SHP77 (cell line): ENCODE measurements at regions not wholly inside any gene's neighbourhood (a gene's known extent, or its start where the extent isn't known, plus 50 kb on each side); places are given as distances from the start of the nearest gene placed in this dataset.

ENCODE experiments used
- DNase-seq, 2 experiments: peaks; one replicate each; lab custom pipeline; 2025; lab: John Stamatoyannopoulos, UW

DNA sequence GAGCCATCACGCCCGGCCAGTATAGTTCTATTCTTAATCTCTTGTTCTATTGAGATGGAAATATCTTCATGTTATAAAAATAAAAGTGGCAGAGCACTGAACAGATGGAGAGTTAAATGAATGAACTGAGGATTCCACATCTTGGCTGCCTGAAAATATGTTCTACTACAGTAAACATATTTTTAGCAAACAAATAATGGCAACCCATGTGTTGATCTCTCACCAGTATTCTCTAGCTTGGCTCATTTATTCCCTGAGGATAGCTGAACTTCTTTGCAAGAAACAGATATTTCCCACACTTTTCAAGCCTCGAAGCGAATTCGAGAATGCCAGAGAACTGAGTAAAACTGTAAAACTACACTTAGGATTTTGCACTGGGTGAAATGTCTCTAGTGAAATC lies 58.9 kb downstream of the DIRAS3 start:
- DNase-seq = no peak

DNA sequence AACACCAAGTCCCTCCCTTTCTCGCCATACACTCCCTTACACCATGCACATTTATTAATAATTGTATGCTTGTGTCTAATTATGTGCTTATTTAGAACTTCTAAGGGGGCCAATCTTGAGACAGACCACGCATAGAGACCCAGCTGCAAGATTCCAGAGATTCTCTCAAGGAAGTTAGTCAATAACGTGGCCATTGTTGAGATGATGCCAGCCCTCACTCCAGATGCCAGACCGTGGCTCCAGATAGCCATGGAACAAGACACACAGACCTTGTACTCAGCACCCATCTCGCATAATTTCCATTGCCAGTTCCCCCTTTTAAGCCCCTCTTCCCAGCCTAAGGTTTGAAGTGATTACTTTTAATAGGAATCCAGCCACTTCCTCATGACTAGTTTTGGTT lies 62.4 kb downstream of the DIRAS3 start:
- DNase-seq = no peak

DNA sequence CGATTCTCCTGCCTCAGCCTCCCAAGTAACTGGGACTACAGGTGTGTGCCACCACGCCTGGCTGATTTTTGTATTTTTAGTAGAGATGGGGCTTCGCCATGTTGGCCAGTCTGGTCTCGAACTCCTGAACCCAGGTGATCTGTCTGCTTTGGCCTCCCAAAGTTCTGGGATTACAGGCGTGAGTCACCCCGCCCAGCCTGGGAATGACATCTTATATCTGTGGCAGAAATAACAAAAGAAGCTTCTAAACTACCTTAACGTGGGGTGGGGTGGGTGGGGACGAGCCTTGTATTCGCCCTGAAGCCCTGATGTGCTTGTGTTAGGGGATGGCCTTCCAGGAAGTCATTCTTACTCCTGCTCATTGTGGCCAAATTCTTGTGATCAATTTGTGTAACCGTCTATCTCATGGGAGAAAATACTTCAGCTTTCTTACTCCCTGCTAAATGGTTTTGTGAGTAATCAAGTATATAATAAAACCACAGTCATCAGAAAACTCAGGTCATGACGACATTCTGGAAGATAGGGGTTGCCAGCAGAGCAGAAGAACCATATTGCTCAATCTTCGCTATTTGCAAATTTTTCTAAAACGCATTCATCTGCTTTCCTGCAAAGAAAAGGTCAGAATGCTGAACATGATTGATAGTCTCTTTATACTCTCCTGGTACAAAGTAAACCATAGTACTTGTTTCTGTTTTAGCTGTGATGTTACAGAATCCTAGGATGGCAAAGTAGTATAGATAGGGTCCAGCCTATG lies 63.2 kb downstream of the DIRAS3 start:
- no peak for DNase-seq

DNA sequence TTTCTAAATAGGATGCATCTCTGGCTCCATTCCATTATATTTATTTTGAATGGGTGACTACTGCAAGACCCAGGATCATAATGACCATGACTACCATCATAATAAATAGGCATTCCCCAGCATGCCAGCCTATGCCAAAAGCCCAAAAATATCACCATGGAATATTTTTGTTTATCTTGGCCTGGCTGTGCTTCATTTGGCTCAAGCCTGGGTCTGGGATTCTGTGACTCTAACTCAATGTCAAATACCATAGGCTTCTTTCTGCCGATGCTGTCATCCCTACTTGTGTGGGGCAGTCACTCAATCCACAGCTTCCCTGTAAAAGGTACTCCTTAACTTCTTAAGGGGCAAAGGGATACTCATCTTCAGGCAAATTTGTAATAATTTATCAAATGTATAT lies 66.6 kb downstream of the DIRAS3 start:
- no peak for DNase-seq

DNA sequence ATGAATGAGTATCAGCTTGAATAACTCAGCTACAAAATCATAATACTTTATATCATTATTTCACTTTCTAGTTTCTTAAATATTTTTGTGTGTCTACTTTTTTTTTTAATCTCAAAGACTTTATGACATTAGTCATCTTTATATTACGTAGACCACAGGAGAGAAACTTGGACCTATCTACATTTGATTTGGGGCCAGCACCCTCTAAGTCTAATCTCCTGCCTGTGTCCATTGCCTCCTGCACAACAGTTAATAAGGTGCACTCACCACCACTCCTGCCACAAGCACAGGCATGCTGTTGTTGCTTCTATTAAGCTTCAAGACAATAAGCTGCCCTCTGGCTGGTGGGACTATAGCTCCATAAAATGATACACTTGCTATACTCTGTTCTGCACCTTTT lies 70.4 kb downstream of the DIRAS3 start:
- no peak for DNase-seq

DNA sequence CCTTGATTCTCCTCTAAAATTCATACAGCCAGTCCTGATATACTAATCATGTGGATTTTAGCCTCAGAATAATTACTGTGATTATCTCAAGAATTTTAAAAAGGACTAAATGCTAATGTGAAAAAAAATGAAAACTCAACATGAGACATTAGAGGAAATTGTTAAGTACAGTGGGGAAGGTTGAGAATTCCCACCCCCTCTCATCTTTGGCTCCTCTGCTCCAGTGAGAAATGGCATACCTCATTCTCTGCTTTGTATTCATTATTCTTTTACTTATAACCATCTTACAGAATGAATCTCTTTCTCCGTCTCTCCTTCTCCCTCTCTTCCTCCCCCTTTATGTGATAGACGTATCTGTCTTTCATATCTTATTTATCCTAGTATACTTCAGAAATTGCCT lies 70.9 kb downstream of the DIRAS3 start:
- no peak for DNase-seq

DNA sequence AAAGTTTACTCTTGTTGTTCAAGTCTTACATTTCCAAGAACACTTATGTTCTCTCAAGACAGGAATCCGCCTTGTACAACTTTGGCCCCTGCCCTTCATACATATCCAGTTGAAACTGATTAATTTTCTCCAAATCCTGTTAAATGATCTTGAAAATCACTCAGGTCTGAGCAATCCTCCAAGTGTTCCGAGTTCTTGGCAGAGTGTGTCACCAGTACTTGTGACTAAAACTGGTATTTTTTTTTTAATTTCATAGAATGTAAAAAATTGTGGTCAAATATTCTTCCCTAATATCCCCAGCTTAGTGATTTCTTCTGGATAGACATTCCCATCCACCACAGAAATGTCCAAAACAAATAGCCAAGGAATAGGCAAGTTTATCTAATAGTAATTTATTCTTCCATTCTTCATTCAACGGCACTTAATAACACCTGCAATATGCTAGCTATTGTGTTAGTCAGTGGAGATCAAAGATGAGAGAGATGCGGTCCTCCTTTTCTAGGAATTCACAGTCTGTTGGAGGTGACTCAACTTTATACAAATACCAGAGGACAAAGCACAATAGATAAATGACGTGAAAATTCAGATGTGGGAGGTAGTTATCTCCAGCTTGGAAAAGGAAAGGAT lies 71.4 kb downstream of the DIRAS3 start:
- DNase-seq = no peak

DNA sequence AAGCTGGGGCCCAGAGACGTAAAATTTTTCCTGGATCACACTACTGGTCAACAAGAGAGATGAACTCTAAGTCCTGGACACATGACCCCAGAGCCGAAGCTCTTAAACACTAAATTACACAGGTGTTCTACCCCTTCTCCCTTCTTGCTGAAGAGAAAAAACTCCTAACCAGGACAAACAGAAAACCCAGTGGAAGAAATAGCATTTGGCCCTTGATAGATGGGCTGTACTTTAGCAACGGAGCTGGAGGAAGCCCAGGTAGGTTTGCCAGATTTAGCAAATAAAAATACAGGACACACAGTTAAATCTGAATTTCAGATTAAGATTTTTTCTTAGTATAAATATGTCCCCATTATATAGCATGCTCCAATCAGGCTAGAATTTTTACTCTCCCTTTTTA lies 72.7 kb downstream of the DIRAS3 start:
- DNase-seq = no peak

DNA sequence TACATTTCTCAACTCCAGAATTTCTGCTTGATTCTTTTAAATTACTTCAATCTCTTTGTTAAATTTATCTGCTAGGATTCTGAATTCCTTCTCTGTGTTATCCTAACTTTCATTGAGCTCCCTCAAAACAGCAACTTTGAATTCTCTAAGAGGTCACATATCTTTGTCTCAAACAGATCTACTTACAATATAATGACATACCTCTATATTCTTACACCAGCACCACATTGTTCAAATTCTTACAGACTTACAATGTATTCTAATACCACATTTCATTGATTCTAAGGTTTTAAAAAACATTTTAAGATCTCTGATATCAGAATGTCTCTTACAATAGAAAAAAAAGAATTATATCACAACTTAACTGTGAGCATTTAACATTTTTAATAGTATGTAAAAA lies 77.4 kb downstream of the DIRAS3 start:
- DNase-seq = no peak

DNA sequence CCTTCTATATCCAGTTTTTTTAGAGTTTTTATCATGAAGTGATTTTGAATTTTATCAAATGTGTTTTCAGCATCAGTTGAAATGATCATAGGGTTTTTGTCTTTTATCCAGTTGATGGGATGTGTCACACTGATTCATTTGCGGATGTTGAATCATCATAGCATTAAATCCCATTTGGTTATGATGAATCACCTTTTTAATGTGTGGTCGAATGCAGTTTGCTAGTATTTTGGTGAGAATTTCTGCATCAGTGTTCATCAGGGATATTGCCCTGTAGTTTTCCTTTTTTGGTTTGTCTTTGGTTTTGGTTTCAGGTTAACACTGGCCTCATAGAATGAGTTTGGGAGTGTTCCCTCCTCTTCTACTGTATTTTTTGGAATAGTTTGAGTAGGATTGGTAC lies 80.3 kb downstream of the DIRAS3 start:
- DNase-seq = no peak

DNA sequence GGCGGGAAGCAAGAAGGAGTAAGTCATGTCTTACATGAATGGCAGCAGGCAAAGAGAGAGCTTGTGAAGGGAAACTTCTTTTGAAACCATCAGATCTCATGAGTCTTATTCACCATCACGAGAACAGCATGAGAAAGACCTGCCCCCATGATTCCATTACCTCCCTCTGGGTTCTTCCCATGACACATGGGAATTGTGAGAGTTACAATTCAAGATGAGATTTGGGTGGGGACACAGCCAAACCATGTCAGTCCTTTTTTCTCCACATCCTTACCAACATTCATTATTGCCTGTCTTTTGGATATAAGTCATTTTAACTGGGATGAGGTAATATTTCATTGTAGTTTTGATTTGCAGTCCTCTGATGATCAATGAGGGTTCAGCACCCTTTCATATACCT lies 81.0 kb downstream of the DIRAS3 start:
- no peak for DNase-seq

DNA sequence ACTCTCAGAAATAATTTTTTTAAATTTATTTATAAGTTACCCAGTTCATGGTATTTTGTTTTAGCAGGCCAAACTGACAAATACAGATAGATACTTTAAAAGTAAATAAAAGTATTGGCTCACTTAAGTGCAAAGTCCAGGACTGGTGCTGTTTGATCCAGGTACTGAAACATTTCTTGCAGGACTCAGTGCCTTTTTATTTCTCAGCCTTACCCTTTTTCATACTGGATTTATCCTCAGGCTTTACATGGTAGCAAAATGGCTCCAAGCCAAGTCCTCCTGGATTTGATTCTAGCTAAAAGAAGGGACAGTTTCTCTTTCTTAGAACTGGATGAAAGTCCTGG lies 83.8 kb downstream of the DIRAS3 start:
- DNase-seq = no peak

DNA sequence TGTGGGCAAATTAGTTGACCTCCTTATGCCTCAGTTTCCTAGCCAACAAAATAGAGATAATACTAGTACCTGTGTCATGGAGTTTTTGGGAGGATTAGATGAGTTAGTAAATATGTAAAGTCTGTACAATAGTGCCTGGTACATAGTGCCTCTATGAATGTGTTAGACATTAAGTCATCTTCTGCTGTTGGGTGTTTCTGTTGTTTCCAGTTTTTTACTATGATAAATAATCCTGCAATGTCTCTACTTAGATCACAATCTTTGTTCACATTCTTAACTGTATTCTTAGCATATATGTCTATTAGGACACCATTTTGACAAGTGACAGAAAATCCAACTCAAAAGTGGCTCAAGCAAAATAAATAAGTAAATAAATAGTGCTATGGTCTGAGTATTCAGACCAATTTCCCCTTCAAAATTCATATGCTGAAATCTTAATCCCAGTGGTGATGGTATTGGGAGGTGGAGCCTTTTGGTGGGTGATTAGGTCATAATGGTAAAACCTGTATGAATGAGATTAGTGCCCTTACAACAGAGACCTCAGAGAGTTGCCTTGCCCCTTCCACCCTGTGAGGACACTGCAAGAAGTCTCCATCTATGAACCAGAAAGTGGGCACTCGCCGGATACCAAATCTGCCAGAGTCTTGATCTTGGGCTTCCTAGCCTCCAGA lies 84.3 kb downstream of the DIRAS3 start:
- DNase-seq = no peak

DNA sequence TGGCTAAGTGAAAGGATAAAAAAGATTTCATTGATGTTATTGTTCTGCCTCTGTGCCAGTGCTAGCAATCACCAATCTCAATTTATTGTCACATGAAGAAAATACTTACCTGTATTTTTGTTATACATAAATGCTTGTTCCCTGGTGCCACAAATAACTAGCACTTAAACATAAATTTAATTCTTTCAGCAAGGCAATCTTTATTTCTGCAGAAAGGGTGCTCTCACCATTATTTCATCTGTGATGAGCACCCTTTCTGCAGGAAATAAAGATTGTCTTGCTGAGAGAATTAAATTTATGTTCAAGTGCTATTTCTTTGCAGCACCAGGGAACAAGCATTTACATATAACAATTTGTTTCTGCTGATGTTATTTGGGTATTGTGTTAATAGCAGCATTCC lies 87.2 kb downstream of the DIRAS3 start:
- DNase-seq = no peak

DNA sequence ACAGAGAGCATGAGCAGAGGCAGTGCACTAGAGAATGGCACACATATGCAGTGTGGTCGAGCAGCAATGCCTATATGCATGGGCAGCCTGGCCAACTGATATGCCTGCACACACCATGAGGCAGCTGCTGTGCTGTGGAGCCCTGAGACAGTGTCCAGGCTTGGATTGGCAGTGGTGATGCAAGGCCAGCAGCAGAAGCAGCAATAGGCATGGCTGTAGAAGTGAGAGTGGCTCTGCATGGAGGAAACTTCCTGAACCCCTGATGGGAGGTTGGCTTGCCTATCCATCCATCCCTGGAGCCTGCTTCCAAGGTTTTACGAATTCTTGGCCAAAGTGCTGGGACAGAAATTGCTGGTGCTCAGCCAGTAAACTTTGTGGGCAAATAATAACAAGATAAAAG lies 89.7 kb downstream of the DIRAS3 start:
- no peak for DNase-seq

DNA sequence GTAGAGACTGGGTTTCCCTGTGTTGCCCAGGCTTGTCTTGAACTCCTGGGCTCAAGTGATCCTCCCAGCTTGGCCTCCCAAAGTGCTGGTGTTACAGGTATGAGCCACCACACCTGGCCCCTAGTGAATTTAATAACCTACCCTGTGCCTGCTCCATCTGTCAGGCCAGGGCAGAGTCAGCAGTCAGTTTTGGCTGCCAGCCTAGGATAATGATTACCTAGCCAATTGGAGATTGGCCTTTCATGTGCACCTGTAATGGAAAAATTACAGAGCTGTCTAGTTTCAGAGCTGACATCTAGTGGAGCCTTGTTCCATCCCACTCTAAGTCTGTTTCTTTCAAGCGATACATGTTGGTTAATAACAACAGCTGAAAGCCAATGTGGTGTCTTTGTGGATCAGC lies 92.0 kb downstream of the DIRAS3 start:
- no peak for DNase-seq

DNA sequence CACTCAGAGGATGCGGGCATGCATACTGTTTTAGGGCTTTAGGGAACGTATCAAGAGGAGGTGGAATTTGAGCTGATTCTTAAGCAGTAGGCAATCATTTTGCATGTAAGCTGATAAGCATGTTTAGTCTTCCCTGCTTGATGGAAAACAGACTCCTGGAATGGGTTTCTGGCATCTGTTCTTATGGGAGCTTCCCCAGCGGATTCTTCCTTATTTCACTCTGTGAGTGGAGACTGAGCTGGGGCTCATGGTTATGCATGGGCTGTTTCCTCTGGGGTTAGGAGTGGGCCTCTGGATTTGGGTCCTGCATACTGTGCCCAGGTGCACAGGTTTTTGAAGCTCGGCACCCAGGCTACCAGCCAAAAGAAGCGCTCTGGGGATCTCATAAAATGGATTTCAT lies 93.4 kb downstream of the DIRAS3 start:
- no peak for DNase-seq

DNA sequence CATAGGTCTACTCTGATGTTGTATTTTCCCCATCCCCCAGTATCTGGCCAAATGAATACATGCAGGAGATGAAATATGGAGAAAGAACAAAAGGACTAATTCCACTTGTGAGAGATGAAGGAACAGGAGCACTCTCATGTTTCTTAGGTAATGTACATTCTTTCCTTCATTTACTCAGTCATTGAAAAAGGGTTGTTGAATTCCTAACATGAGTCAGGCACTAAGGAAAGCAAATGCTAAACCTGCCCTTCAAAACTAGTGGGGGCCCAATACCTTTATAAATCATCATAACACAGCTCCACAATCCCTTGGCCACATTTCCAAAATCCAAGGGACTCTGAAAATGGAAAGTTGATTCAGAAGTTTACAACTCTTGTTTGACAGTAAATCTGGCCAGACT lies 94.3 kb downstream of the DIRAS3 start:
- no peak for DNase-seq

DNA sequence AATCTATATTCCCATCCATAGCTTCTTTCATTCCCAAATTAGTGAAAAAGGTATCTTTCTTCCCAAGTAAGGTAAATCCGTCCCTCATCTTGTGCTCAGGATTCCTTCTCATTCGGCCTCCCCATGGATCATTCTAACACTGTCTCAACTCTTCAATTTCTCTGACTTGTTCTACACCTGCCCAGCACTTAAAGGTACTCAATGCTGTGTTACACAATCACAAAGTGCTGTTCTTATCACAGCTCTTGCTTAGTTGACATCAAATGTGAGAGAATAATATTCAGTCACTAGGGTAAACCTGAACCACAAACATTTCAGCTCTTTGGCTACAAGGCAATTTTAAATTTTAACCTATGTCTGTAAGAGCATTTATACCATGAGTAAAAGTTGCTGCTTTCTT lies 94.8 kb downstream of the DIRAS3 start:
- DNase-seq = no peak

DNA sequence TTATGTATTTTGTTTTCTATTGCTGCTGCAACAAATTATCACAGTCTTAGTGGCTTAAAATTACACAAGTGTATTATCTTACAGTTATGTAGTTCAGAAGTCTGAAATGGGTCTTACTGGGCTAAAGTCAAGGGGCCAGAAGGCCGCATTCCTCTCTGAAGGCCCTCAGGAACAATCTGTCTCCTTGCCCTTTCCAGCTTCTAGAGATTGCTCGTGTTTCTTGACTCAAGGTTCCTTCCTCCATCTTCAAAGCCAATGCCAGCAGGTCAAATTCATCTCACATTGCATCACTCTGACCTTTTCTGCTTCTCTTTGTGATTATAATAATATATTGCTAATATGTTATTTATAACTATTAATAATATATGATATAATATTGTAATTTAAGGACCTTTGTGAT lies 97.1 kb downstream of the DIRAS3 start:
- no peak for DNase-seq

DNA sequence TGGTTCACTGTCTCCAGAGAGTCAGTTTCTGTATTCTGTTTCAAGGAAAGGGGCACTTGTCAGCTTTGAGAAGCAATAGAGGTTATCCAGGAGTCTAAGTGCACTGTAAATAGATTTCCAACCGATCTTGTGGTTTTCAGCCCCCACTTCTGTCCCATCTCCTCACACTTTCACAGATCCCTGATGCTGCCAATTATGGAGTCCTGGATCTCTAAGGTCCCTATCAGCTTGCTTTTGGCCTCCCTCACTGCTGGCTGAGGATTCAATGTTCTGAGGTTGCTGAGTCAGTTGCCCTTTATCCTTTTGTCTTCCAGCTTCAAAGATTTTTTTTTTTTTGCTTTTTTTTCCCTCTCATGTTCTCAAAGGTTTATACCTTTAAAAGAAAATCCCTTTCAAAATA lies 98.4 kb downstream of the DIRAS3 start:
- no peak for DNase-seq

DNA sequence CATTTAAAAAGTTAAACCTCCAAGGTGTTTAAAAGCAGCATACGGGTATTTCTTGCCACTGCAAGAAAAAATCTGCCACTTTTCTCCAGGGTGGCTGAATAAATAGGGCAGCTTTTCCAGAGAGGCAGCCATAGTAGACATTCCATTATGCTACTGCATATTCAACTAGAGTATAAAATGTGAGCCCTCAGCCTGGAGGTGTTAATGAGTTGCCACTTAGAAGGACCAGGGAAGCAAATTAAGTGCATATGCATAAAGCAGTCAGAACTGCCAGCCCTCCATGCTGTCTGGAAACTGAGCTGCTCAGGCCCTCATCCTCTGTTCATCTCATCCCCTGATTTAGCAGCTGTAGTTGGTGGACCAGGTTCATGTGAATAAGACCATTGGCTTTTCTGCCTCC lies 99.4 kb downstream of the DIRAS3 start:
- DNase-seq = no peak

DNA sequence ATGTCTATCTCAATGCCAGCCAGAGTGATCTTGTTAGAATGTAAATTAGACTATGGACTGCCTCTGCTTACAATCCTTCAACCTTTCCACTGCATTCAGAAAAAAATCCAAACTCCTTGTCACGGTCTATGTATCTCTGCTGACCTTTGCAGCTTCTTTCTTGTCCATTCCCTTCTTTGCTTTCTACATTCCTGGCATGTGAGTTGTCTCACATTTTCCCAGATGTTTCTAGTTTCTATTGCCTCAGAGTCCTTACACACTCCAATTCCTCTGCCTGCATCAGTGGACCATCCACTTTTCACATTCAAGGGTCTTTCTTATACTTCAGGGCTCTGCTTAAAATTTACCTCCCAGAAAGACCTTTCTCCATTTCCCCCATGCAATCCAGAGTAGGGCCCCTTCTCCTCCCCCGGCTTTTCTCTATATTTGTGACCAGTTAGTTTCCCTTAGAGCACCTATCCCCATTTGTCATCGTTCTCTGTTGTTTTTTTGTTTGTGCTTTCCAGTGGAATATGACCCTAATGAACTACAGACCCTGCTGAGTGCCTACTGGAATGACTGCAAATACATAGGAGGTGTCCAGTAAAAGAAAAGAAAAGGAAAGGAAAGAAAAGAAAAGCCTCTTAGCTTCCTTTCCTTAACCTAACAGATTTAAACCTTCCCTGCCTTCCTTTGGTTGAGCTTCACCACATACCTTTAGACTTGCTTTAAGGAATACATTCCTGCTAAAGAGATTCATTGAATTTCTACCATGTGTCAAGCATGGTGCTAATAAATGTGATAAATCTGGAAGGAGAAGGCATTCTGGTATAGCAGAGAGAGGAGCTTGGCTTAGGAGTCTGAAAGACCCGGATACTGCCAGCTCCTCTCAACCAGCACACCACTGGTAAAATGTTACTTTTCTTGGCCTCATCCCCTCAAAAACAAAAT lies 102.0 kb downstream of the DIRAS3 start:
- no peak for DNase-seq
